Glutamatergic neuron (in vitro differentiated cells): ENCODE measurements at regions not wholly inside any gene's neighbourhood (a gene's known extent, or its start where the extent isn't known, plus 50 kb on each side); places are given as distances from the start of the nearest gene placed in this dataset.
"Not testable (repeated sequence)": the region's sequence is repeated elsewhere in the genome, so short reads cannot be mapped to it uniquely, and the experiment has no call there.

Experiments used
- DNase-seq: peaks from one replicate; pipeline ENCODE4 v3.0.0; 2022
- H3K27ac Mint-ChIP-seq: one replicate; pipeline ENCODE4 v1.8.0; 2020; ENCODE audit warnings: mild to moderate bottlenecking, mixed read lengths, inconsistent platforms; ENCODE audit not compliant: unreplicated experiment
- H3K27me3 Mint-ChIP-seq: one replicate; pipeline ENCODE4 v1.8.0; 2020; ENCODE audit warnings: mild to moderate bottlenecking, moderate library complexity, mixed read lengths, inconsistent platforms; ENCODE audit not compliant: unreplicated experiment
- H3K36me3 Mint-ChIP-seq: one replicate; pipeline ENCODE4 v1.8.0; 2020; ENCODE audit warnings: mild to moderate bottlenecking, mixed read lengths, inconsistent platforms; ENCODE audit not compliant: unreplicated experiment
- H3K4me1 Mint-ChIP-seq: one replicate; pipeline ENCODE4 v1.8.0; 2020; ENCODE audit warnings: mild to moderate bottlenecking, low read depth, mixed read lengths, inconsistent platforms; ENCODE audit not compliant: unreplicated experiment
- H3K4me3 Mint-ChIP-seq: one replicate; pipeline ENCODE4 v1.8.0; 2020; ENCODE audit warnings: mild to moderate bottlenecking, mixed read lengths, inconsistent platforms; ENCODE audit not compliant: unreplicated experiment
- H3K9me3 Mint-ChIP-seq: one replicate; pipeline ENCODE4 v1.8.0; 2020; ENCODE audit warnings: mild to moderate bottlenecking, moderate library complexity, mixed read lengths, inconsistent platforms; ENCODE audit not compliant: unreplicated experiment
- TF ChIP-seq, protein P1 (sequence below): fragments of 200-600 bp; sonication (generic); IDR thresholded peaks from one replicate; pipeline ENCODE4 v1.5.0; 2021; ENCODE audit not compliant: partially characterized antibody, unreplicated experiment

DNA sequence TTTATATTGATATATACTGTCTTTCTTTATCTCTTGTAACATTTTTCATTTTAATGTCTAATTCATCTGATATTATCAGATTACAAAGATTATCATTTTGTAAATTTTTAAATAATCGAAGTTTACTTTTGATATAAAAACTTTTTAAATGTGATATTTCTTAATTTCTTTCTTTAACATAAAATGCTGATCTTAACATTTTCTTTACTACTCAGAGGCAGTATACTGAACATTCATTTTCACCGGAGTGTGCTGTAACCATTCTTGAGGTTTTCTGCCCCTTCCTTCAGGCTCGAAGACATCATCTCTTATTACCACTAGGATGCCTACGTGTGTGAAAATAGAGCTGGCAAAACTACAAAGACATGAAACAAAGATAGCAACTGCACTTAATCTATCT lies 186.9 kb downstream of the DIO2 start:
- Mint-ChIP-seq H3K4me3 (no peak overlapping the region), H3K36me3 (no peaks in the 10 kb centered on the region), H3K27me3 (no peaks in the 10 kb centered on the region), H3K27ac (no peak overlapping the region), H3K9me3 (peaks cover 1% of the 10 kb centered on the region), H3K4me1 (no peaks in the 10 kb centered on the region)
- no peak for DNase-seq
- TF ChIP-seq, protein P1, sequence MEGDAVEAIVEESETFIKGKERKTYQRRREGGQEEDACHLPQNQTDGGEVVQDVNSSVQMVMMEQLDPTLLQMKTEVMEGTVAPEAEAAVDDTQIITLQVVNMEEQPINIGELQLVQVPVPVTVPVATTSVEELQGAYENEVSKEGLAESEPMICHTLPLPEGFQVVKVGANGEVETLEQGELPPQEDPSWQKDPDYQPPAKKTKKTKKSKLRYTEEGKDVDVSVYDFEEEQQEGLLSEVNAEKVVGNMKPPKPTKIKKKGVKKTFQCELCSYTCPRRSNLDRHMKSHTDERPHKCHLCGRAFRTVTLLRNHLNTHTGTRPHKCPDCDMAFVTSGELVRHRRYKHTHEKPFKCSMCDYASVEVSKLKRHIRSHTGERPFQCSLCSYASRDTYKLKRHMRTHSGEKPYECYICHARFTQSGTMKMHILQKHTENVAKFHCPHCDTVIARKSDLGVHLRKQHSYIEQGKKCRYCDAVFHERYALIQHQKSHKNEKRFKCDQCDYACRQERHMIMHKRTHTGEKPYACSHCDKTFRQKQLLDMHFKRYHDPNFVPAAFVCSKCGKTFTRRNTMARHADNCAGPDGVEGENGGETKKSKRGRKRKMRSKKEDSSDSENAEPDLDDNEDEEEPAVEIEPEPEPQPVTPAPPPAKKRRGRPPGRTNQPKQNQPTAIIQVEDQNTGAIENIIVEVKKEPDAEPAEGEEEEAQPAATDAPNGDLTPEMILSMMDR = no peak

GRCh38 chr14:80018476-80018875 lies 192.8 kb downstream of the DIO2 start:
- not testable (repeated sequence) for H3K4me1 Mint-ChIP-seq, H3K9me3 Mint-ChIP-seq, DNase-seq, H3K4me3 Mint-ChIP-seq, H3K27ac Mint-ChIP-seq, H3K27me3 Mint-ChIP-seq, H3K36me3 Mint-ChIP-seq

DNA sequence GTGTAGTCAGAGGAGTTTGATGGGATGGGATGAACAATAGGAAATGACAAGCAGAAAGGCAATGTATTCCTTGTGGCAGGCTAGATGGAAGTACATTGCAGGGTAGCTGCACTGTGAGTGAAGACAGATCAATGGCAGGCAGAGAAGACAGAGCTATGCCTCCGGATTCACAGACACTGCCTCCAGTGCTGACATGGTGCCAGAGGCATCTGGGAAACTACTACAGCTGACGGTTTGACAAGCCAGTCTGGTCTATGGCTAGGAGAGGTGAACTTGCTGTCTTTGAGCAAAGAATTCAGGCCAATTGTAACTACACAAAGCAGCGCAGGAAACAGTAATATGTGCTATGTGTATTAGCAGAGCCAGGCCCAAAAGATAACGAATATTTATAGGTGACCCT lies 193.5 kb downstream of the DIO2 start:
- H3K4me3 Mint-ChIP-seq = no peak overlapping the region
- no peak overlapping the region for H3K27ac Mint-ChIP-seq
- H3K9me3 Mint-ChIP-seq = peaks cover 2% of the 10 kb centered on the region
- H3K36me3 Mint-ChIP-seq = peaks cover 4% of the 10 kb centered on the region
- DNase-seq = no peak
- TF ChIP-seq, protein P1 = no peak
- peaks cover under 1% of the 10 kb centered on the region for H3K4me1 Mint-ChIP-seq
- H3K27me3 Mint-ChIP-seq = no peaks in the 10 kb centered on the region

- not testable (repeated sequence) for H3K36me3 Mint-ChIP-seq, H3K9me3 Mint-ChIP-seq, H3K27me3 Mint-ChIP-seq, H3K4me3 Mint-ChIP-seq, DNase-seq, H3K27ac Mint-ChIP-seq, H3K4me1 Mint-ChIP-seq
Measured at GRCh38 chr14:80010245-80010644, 201.1 kb downstream of the DIO2 start.

- Mint-ChIP-seq H3K4me3 (no peak overlapping the region), H3K9me3 (no peaks in the 10 kb centered on the region), H3K4me1 (no peaks in the 10 kb centered on the region), H3K27ac (no peak overlapping the region), H3K36me3 (no peaks in the 10 kb centered on the region), H3K27me3 (no peaks in the 10 kb centered on the region)
- DNase-seq = no peak
- TF ChIP-seq, protein P1 = no peak
Measured at GRCh38 chr14:80005561-80005960, 205.7 kb downstream of the DIO2 start.

DNA sequence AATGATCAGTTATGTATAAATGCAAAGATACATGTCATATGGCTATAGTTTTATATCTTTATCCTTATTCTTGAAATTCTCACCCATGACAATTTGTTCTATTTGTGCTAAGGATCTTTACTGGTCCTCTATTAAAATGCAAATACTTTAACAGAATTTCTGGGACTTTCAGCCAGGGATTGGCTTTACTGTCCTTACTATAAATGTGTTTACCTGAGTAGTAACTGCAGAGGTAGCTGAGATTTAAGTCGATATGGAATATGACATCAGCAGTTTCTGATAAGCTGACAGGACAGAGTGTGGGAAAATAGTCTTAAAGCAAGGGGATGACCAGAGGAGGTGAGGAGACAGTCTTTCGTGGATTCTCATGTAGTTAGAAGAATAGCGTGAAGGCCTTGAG lies 206.4 kb downstream of the DIO2 start:
- no peaks in the 10 kb centered on the region for H3K36me3 Mint-ChIP-seq
- no peaks in the 10 kb centered on the region for H3K9me3 Mint-ChIP-seq
- H3K27ac Mint-ChIP-seq = no peak overlapping the region
- no peak overlapping the region for H3K4me3 Mint-ChIP-seq
- TF ChIP-seq, protein P1 = no peak
- no peaks in the 10 kb centered on the region for H3K4me1 Mint-ChIP-seq
- no peaks in the 10 kb centered on the region for H3K27me3 Mint-ChIP-seq
- DNase-seq = no peak
